ENCODE measurements at regions not wholly inside any gene's neighbourhood (a gene's known extent, or its start where the extent isn't known, plus 50 kb on each side); places are given as distances from the start of the nearest gene placed in this dataset.

GRCh38 chrX:80098038-80098437 is 83.5 kb downstream of the TBX22 start:
- peaks cover 14% of the 10 kb centered on the region for H3K9me3 ChIP-seq (ENCODE audit: control insufficient read depth, low read depth, low read length)
- H3K27me3 ChIP-seq (ENCODE audit: control insufficient read depth, insufficient read depth, low read length): no peaks in the 10 kb centered on the region
- H3K36me3 ChIP-seq (ENCODE audit: control insufficient read depth, low read depth, low read length): no peaks in the 10 kb centered on the region
- H3K4me3 ChIP-seq (ENCODE audit: low read length): no peak overlapping the region
- no peak overlapping the region for H3K9ac ChIP-seq (ENCODE audit: low read length)
- no peaks in the 10 kb centered on the region for H3K4me1 ChIP-seq (ENCODE audit: control insufficient read depth, low read depth, low read length)
- H3K27ac ChIP-seq (ENCODE audit: low read length): no peak overlapping the region

- Histone ChIP-seq H3K9me3 (ENCODE audit: control insufficient read depth, low read depth, low read length) (peaks cover 5% of the 10 kb centered on the region), H3K36me3 (ENCODE audit: control insufficient read depth, low read depth, low read length) (no peaks in the 10 kb centered on the region), H3K9ac (ENCODE audit: low read length) (no peak overlapping the region), H3K27ac (ENCODE audit: low read length) (no peak overlapping the region), H3K4me3 (ENCODE audit: low read length) (no peak overlapping the region), H3K27me3 (ENCODE audit: control insufficient read depth, insufficient read depth, low read length) (no peaks in the 10 kb centered on the region), H3K4me1 (ENCODE audit: control insufficient read depth, low read depth, low read length) (no peaks in the 10 kb centered on the region)
Observed at GRCh38 chrX:80120335-80120734, 105.8 kb downstream of the TBX22 start.

- no peaks in the 10 kb centered on the region for H3K36me3 ChIP-seq (ENCODE audit: control insufficient read depth, low read depth, low read length)
- H3K27me3 ChIP-seq (ENCODE audit: control insufficient read depth, insufficient read depth, low read length): no peaks in the 10 kb centered on the region
- H3K27ac ChIP-seq (ENCODE audit: low read length): no peak overlapping the region
Observed at GRCh38 chrX:80138938-80139337, 124.4 kb downstream of the TBX22 start.

GRCh38 chrX:80139564-80139963 is 125.0 kb downstream of the TBX22 start:
- no peak overlapping the region for H3K4me3 ChIP-seq (ENCODE audit: low read length)
- no peaks in the 10 kb centered on the region for H3K4me1 ChIP-seq (ENCODE audit: control insufficient read depth, low read depth, low read length)
- no peaks in the 10 kb centered on the region for H3K27me3 ChIP-seq (ENCODE audit: control insufficient read depth, insufficient read depth, low read length)
- no peak overlapping the region for H3K9ac ChIP-seq (ENCODE audit: low read length)
- H3K9me3 ChIP-seq (ENCODE audit: control insufficient read depth, low read depth, low read length): peaks cover 11% of the 10 kb centered on the region
- H3K27ac ChIP-seq (ENCODE audit: low read length): no peak overlapping the region
- no peaks in the 10 kb centered on the region for H3K36me3 ChIP-seq (ENCODE audit: control insufficient read depth, low read depth, low read length)

More at GRCh38 chrX:80138938-80139337, 124.4 kb downstream of the TBX22 start:
- Histone ChIP-seq H3K4me3 (ENCODE audit: low read length) (no peak overlapping the region), H3K9me3 (ENCODE audit: control insufficient read depth, low read depth, low read length) (peaks cover 11% of the 10 kb centered on the region), H3K4me1 (ENCODE audit: control insufficient read depth, low read depth, low read length) (no peaks in the 10 kb centered on the region), H3K9ac (ENCODE audit: low read length) (no peak overlapping the region)

GRCh38 chrX:80170581-80170980 is 156.0 kb downstream of the TBX22 start:
- H3K27me3 ChIP-seq (ENCODE audit: control insufficient read depth, insufficient read depth, low read length): no peaks in the 10 kb centered on the region
- H3K4me1 ChIP-seq (ENCODE audit: control insufficient read depth, low read depth, low read length): no peaks in the 10 kb centered on the region
- H3K36me3 ChIP-seq (ENCODE audit: control insufficient read depth, low read depth, low read length): no peaks in the 10 kb centered on the region
- H3K27ac ChIP-seq (ENCODE audit: low read length): no peak overlapping the region
- H3K9me3 ChIP-seq (ENCODE audit: control insufficient read depth, low read depth, low read length): peaks cover 21% of the 10 kb centered on the region
- H3K9ac ChIP-seq (ENCODE audit: low read length): no peak overlapping the region
- H3K4me3 ChIP-seq (ENCODE audit: low read length): no peak overlapping the region

GRCh38 chrX:80173261-80173660 is 158.7 kb downstream of the TBX22 start:
- Histone ChIP-seq H3K4me3 (ENCODE audit: low read length) (no peak overlapping the region), H3K9ac (ENCODE audit: low read length) (no peak overlapping the region), H3K27ac (ENCODE audit: low read length) (no peak overlapping the region), H3K36me3 (ENCODE audit: control insufficient read depth, low read depth, low read length) (no peaks in the 10 kb centered on the region), H3K27me3 (ENCODE audit: control insufficient read depth, insufficient read depth, low read length) (no peaks in the 10 kb centered on the region), H3K9me3 (ENCODE audit: control insufficient read depth, low read depth, low read length) (peaks cover 28% of the 10 kb centered on the region), H3K4me1 (ENCODE audit: control insufficient read depth, low read depth, low read length) (no peaks in the 10 kb centered on the region)

- H3K27ac ChIP-seq (ENCODE audit: low read length): no peak overlapping the region
- peaks cover 28% of the 10 kb centered on the region for H3K9me3 ChIP-seq (ENCODE audit: control insufficient read depth, low read depth, low read length)
- H3K4me3 ChIP-seq (ENCODE audit: low read length): no peak overlapping the region
- no peak overlapping the region for H3K9ac ChIP-seq (ENCODE audit: low read length)
- H3K36me3 ChIP-seq (ENCODE audit: control insufficient read depth, low read depth, low read length): no peaks in the 10 kb centered on the region
- no peaks in the 10 kb centered on the region for H3K27me3 ChIP-seq (ENCODE audit: control insufficient read depth, insufficient read depth, low read length)
- H3K4me1 ChIP-seq (ENCODE audit: control insufficient read depth, low read depth, low read length): no peaks in the 10 kb centered on the region
Observed at GRCh38 chrX:80174925-80175574, 160.5 kb downstream of the TBX22 start.

- Histone ChIP-seq H3K4me1 (ENCODE audit: control insufficient read depth, low read depth, low read length) (no peaks in the 10 kb centered on the region), H3K27me3 (ENCODE audit: control insufficient read depth, insufficient read depth, low read length) (no peaks in the 10 kb centered on the region)
Observed at GRCh38 chrX:80181079-80181478, 166.5 kb downstream of the TBX22 start.

GRCh38 chrX:80184854-80185253 is 170.3 kb downstream of the TBX22 start:
- no peaks in the 10 kb centered on the region for H3K36me3 ChIP-seq (ENCODE audit: control insufficient read depth, low read depth, low read length)
- no peaks in the 10 kb centered on the region for H3K4me1 ChIP-seq (ENCODE audit: control insufficient read depth, low read depth, low read length)
- peaks cover 14% of the 10 kb centered on the region for H3K9me3 ChIP-seq (ENCODE audit: control insufficient read depth, low read depth, low read length)
- no peak overlapping the region for H3K27ac ChIP-seq (ENCODE audit: low read length)
- H3K4me3 ChIP-seq (ENCODE audit: low read length): no peak overlapping the region
- H3K27me3 ChIP-seq (ENCODE audit: control insufficient read depth, insufficient read depth, low read length): no peaks in the 10 kb centered on the region
- no peak overlapping the region for H3K9ac ChIP-seq (ENCODE audit: low read length)

More at GRCh38 chrX:80181079-80181478, 166.5 kb downstream of the TBX22 start:
- Histone ChIP-seq H3K9ac (ENCODE audit: low read length) (no peak overlapping the region), H3K4me3 (ENCODE audit: low read length) (no peak overlapping the region), H3K36me3 (ENCODE audit: control insufficient read depth, low read depth, low read length) (no peaks in the 10 kb centered on the region), H3K27ac (ENCODE audit: low read length) (no peak overlapping the region), H3K9me3 (ENCODE audit: control insufficient read depth, low read depth, low read length) (peaks cover 17% of the 10 kb centered on the region)

GRCh38 chrX:80206647-80207046 is 192.1 kb downstream of the TBX22 start:
- no peaks in the 10 kb centered on the region for H3K36me3 ChIP-seq (ENCODE audit: control insufficient read depth, low read depth, low read length)
- no peak overlapping the region for H3K4me3 ChIP-seq (ENCODE audit: low read length)
- peaks cover 39% of the 10 kb centered on the region for H3K9me3 ChIP-seq (ENCODE audit: control insufficient read depth, low read depth, low read length)
- H3K27me3 ChIP-seq (ENCODE audit: control insufficient read depth, insufficient read depth, low read length): no peaks in the 10 kb centered on the region
- H3K27ac ChIP-seq (ENCODE audit: low read length): no peak overlapping the region
- H3K9ac ChIP-seq (ENCODE audit: low read length): no peak overlapping the region
- H3K4me1 ChIP-seq (ENCODE audit: control insufficient read depth, low read depth, low read length): no peaks in the 10 kb centered on the region

GRCh38 chrX:80207327-80207726 is 192.8 kb downstream of the TBX22 start:
- Histone ChIP-seq H3K9ac (ENCODE audit: low read length) (no peak overlapping the region), H3K9me3 (ENCODE audit: control insufficient read depth, low read depth, low read length) (peaks cover 44% of the 10 kb centered on the region), H3K36me3 (ENCODE audit: control insufficient read depth, low read depth, low read length) (no peaks in the 10 kb centered on the region), H3K4me3 (ENCODE audit: low read length) (no peak overlapping the region), H3K27ac (ENCODE audit: low read length) (no peak overlapping the region), H3K4me1 (ENCODE audit: control insufficient read depth, low read depth, low read length) (no peaks in the 10 kb centered on the region), H3K27me3 (ENCODE audit: control insufficient read depth, insufficient read depth, low read length) (no peaks in the 10 kb centered on the region)

GRCh38 chrX:80216086-80216485 is 201.5 kb downstream of the TBX22 start:
- Histone ChIP-seq H3K9ac (ENCODE audit: low read length) (no peak overlapping the region), H3K27ac (ENCODE audit: low read length) (no peak overlapping the region), H3K36me3 (ENCODE audit: control insufficient read depth, low read depth, low read length) (no peaks in the 10 kb centered on the region), H3K9me3 (ENCODE audit: control insufficient read depth, low read depth, low read length) (peaks cover 25% of the 10 kb centered on the region), H3K4me3 (ENCODE audit: low read length) (no peak overlapping the region), H3K4me1 (ENCODE audit: control insufficient read depth, low read depth, low read length) (no peaks in the 10 kb centered on the region), H3K27me3 (ENCODE audit: control insufficient read depth, insufficient read depth, low read length) (no peaks in the 10 kb centered on the region)

All from iPS-18a (cell line).